PFSK-1 (cell line): ENCODE measurements at regions not wholly inside any gene's neighbourhood (a gene's known extent, or its start where the extent isn't known, plus 50 kb on each side); places are given as distances from the start of the nearest gene placed in this dataset.

Source experiments
- REST ChIP-seq, 2 experiments: IDR thresholded peaks; 2 replicates each; pipeline versions ENCODE4 v1.6.1 to v1.8.0; 2011 to 2012; ENCODE audit warnings: low read depth in 2 of 2, low read length in 2 of 2, control low read depth in 1 of 2, inconsistent platforms in 1 of 2, mild to moderate bottlenecking in 1 of 2, moderate library complexity in 1 of 2; ENCODE audit not compliant: insufficient read depth in 1 of 2
- TAF1 ChIP-seq: IDR thresholded peaks from 2 replicates; pipeline ENCODE4 v1.6.1; 2012; ENCODE audit warnings: low read length, control low read depth, borderline replicate concordance; ENCODE audit not compliant: insufficient read depth

- TF ChIP-seq TAF1 (no peak), REST (IDR thresholded peaks at IDR 0.05; ENCODE audit: insufficient read depth in 1 of 2, low read depth in 2 of 2, low read length in 2 of 2) (no peak)
These were observed 522.8 kb downstream of the LMO4 start for GRCh38 chr1:87851490-87851889.
